LHCN-M2 (cell line): ENCODE measurements at regions not wholly inside any gene's neighbourhood (a gene's known extent, or its start where the extent isn't known, plus 50 kb on each side); places are given as distances from the start of the nearest gene placed in this dataset.
"Not testable (repeated sequence)": the region's sequence is repeated elsewhere in the genome, so short reads cannot be mapped to it uniquely, and the experiment has no call there.

Experiments used
- DNase-seq: peaks from one replicate; pipeline ENCODE4 v3.0.0-alpha.2; 2012; ENCODE audit warnings: low read depth

DNA sequence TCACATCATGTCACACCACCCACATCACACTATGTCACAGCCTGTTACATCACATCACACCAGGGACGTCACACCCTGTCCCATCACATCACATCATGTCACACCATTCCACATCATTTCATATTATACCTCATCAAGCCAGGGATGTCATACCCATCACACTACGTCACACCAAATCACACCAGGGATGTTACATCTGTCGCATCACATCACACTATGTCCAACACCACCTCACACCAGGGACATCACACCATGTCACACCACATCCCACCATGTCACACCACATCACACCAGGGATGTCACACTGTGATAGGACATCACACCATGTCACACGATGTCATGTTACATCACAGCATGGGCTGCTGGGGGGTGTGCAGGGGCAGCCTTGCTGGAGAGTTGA, 110.6 kb downstream of the TMEM121 start:
- DNase-seq: no peak

GRCh38 chr14:105637345-105637744, 111.0 kb downstream of the TMEM121 start:
- DNase-seq: not testable (repeated sequence)

DNA sequence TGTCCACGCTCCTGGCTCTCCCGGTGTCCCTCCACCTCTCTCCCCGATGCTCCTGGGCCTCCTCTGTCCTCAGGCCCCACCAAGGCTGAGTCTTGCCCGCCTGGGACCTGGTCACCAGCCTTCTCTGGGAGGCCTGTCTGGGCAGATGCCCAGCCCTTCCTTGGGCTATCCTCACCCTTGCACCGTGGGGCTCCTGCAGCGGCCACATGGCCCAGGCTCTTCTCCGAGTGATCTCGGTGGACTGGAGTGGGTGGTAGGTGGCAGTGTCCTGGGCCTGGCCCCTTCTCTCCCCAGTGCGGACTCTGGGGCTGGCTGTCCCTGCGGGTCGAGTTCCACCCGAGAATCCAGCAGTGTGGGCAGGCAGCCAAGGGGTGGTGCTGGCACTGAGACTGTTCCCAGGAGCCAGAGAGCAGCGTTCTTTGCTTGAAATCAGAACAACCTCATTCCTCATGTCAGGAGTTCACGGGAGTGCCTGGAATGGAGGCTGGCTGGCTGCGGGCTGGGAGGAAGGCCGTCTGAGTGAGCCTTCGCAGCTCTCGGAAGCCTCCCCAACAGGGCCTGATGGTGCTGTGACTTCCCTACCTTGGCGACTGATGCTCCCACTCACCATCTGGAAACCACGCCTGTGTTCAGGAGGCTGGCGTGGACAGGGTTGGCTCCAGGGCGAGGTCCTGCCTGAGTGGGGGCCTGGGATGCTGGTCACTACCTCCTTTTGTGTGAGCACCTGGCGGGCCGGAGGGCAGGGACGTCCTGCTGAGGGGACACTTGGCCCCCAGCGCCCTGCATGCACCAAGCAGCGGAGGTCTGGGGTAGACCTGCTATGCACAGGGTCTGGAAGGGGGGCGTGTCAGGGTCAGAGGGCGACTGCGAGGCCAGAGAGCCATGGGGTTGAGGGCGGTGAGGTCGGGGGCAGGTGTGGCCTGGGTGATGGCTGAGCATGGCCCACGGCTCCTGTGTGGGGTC, 113.9 kb downstream of the TMEM121 start:
- not testable (repeated sequence) for DNase-seq

DNA sequence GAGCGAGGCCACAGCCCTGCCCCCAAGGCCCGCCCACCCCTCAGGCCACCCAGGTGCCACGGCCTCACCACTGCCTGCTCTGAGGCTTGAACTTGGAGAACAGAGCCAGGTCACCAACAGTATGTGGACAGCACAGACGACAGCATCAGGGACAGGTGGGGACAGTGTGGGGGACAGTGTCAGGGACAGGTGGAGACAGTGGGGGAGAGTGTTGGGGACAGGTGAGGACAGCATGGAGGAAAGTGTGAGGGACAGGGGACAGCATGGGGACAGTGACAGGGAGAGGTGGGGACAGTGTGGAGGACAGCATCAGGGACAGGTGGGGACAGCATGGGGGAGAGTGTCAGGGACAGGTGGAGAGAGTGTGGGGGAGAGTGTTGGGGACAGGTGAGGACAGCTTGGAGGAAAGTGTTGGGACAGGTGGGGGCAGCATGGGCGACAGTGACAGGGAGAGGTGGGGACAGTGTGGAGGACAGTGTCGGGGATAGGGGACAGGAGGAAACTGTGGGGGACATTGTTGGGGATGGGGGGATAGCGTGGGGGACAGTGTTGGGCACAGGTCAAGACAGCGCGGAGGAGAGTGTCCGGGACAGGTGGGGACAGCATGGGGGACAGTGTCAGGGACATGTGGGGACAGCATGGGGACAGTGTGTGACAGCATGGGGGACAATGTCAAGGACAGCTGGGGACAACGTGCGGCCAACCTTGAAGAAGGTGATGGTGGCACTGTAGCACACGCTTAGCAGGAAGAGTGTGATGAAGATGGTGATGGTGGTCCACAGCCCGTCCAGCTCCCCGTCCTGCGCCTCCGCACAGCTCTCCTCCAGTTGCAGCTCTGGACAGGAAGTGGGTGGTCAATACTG, 114.9 kb downstream of the TMEM121 start:
- no peak for DNase-seq

- not testable (repeated sequence) for DNase-seq
Measured at GRCh38 chr14:105641951-105642350, 115.6 kb downstream of the TMEM121 start.

GRCh38 chr14:105642486-105642885, 116.1 kb downstream of the TMEM121 start:
- DNase-seq: not testable (repeated sequence)

GRCh38 chr14:105643406-105644052, 117.1 kb downstream of the TMEM121 start:
- DNase-seq: not testable (repeated sequence)

DNA sequence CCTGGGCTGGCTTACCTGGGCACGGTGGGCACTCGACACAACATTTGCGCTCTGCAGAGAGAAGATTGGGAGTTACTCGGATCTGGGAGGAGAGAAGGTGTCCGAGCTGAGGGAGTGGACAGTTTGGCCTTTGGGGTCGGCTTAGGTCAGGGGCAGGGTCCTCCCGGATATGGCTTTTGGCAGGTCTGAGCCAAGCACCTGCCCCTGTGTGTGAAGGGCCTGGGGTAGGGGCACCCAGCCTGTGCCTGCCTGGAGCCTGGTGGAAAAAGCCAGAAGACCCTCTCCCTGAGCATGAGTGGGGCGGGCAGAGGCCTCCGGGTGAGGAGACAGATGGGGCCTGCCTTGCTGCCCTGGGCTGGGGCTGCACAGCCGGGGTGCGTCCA, 117.7 kb downstream of the TMEM121 start:
- not testable (repeated sequence) for DNase-seq

GRCh38 chr14:105644457-105644856, 118.1 kb downstream of the TMEM121 start:
- DNase-seq: not testable (repeated sequence)

DNA sequence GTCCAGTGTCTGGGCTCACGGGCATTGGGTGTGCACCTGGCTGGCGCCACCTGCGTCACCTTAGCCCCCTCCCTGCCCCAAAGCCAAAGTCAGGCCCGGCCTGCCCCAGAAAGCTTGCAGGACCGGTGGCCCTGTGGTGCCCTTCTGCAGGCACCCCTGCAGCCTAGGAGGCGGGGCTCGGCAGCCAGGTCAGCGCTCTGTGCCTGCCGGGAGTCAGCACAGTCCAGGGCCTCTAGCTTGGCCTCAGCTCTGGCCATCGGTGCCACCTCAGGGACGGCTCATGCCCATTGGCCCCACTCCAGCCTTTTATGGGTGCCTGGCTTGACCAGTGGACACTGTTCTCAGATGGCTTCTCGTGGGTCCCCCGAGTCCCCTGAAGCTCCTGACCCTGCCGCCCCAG, 118.5 kb downstream of the TMEM121 start:
- DNase-seq: not testable (repeated sequence)

GRCh38 chr14:105645389-105645788, 119.0 kb downstream of the TMEM121 start:
- DNase-seq: not testable (repeated sequence)

DNA sequence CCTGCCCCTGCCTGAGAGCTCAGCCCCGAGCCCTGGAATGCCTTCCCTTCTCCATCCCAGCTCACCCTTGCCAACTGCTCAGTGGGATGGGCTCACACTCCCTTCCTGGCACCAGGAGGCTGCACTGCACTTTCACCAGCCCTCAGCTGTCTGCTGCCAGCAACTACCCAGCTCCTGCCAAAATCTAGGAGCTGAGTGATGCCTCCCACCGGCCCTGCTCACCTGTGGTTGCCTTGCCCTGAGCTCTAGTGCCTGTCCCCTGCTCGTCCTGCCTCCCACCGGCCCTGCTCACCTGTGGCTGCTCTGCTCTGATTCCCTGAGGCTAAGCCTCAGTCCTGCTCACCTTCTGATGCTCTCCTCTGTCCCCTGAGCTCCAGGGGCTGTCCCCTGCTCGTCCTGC, 119.8 kb downstream of the TMEM121 start:
- DNase-seq: no peak

GRCh38 chr14:105646711-105647281, 120.4 kb downstream of the TMEM121 start:
- not testable (repeated sequence) for DNase-seq

- DNase-seq: not testable (repeated sequence)
Measured at GRCh38 chr14:105647426-105647783, 121.0 kb downstream of the TMEM121 start.

GRCh38 chr14:105647784-105648608, 121.6 kb downstream of the TMEM121 start:
- no peak for DNase-seq

GRCh38 chr14:105648609-105649535, 122.5 kb downstream of the TMEM121 start:
- not testable (repeated sequence) for DNase-seq

DNA sequence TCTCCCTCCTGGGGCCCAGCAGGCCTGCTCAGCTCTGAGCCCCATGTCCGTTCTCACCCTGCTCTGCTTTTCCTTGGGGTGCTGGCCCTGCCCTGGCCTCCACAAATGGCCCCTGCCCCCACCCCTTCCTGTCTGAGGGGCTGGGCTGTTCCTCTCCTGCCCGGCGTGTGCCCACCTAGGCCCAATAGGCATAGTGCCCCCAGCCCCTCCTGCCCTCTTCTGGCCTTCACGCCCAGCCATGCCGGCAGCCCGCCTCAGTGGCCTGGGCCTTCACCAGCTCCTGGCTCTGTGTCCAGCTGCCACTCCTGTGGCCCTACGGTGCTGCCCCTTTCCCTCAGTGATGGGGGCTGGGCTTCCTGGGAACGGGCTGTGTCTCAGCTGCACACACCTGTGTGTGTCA, 125.9 kb downstream of the TMEM121 start:
- not testable (repeated sequence) for DNase-seq

DNA sequence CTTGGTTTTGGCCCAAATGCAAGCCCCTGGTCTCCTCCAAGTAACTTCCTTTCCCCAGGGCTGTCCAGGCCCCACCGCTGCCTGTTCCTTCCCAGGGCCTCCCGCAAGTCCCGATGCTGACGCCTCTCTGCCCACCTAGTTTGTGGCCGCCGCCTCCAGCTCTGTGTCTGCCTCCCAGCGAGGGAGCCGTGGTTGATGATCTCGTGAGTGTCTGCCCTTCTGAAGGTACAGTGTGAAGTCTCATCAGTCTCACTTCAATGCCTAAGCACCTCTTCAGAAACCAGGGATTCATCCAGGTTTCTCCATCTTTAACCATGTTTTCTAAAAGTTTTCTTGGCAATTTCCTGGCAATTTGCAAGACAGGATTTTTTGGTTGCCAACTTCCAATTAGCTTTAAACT, 127.5 kb downstream of the TMEM121 start:
- not testable (repeated sequence) for DNase-seq

DNA sequence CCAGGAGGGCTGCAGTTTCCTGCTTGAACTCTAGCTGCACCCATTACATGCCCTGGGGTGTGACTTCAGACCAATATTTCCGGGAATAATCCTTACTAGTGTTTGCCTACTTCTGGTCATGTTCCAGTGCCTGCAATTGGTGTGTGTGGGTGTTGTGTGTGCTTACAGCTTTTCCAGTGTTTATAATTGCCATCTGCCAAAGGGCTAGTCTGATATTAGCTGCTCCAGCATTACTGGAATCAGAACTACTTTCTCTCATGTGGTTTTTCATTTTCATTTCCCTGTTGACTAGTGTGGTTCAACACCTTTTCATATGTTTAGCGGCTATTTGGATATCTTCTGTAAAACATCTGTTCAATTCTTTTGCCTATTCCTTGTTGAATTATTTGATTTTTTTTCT, 132.9 kb downstream of the TMEM121 start:
- not testable (repeated sequence) for DNase-seq
